K562 (cell line): ENCODE measurements at regions not wholly inside any gene's neighbourhood (a gene's known extent, or its start where the extent isn't known, plus 50 kb on each side); places are given as distances from the start of the nearest gene placed in this dataset.

Source experiments
- CBX3 ChIP-seq, 2 experiments: IDR thresholded peaks; 1 replicate in 1 of 2; 2 replicates in 1 of 2; pipeline ENCODE4 v1.6.1; 2012; ENCODE audit warnings: inconsistent platforms in 2 of 2, low read length in 2 of 2, borderline replicate concordance in 1 of 2, control low read depth in 1 of 2
- CC2D1A ChIP-seq: fragments of 450-650 bp; IDR thresholded peaks from 2 replicates; pipeline ENCODE4 v1.6.1; 2017; ENCODE audit warnings: mild to moderate bottlenecking
- DEAF1 ChIP-seq: fragments of 450-650 bp; formaldehyde crosslinking; IDR thresholded peaks from 2 replicates; pipeline ENCODE4 v1.4.0; 2020; ENCODE audit warnings: mild to moderate bottlenecking, moderate library complexity
- EP300 ChIP-seq: IDR thresholded peaks from 2 replicates; pipeline ENCODE4 v1.6.1; 2012; ENCODE audit warnings: low read length, improper control_type of control experiment
- ETV1 ChIP-seq: fragments of 450-650 bp; conservative IDR thresholded peaks from 2 replicates; pipeline ENCODE4 v1.6.1; 2016; ENCODE audit warnings: missing genetic modification characterization, control low read depth, low read depth, missing compliant biosample characterization
- FOS ChIP-seq: IDR thresholded peaks from 3 replicates; pipeline ENCODE4 v1.6.1; 2011; ENCODE audit not compliant: insufficient read length; ENCODE audit errors: extremely low read depth
- KLF1 ChIP-seq: fragments of 450-650 bp; IDR thresholded peaks from 2 replicates; pipeline ENCODE4 v1.6.1; 2016; ENCODE audit warnings: missing genetic modification characterization, missing compliant biosample characterization
- MYNN ChIP-seq, 2 experiments: sonication (generic); formaldehyde crosslinking in 1 of 2; IDR thresholded peaks; 2 replicates each; pipeline versions ENCODE4 v1.5.0 to v1.6.1; 2016 to 2020; ENCODE audit warnings: antibody characterized with exemption in 1 of 2, missing genetic modification reagents in 1 of 2
- NCOA4 ChIP-seq: fragments of 450-650 bp; IDR thresholded peaks from 2 replicates; pipeline ENCODE4 v1.6.1; 2018; ENCODE audit warnings: mild to moderate bottlenecking; ENCODE audit not compliant: partially characterized antibody
- PHF8 ChIP-seq: fragments of 200-600 bp; sonication (generic); IDR thresholded peaks from 2 replicates; pipeline ENCODE4 v1.6.1; 2012; ENCODE audit warnings: mixed run types, mild to moderate bottlenecking, inconsistent platforms, low read length, moderate library complexity, borderline replicate concordance
- RBM34 ChIP-seq: fragments of 200-400 bp; formaldehyde crosslinking; IDR thresholded peaks from 2 replicates; pipeline ENCODE4 v1.6.1; 2018; ENCODE audit warnings: low read length, borderline replicate concordance; ENCODE audit not compliant: insufficient read depth
- SP2 ChIP-seq: IDR thresholded peaks from 2 replicates; pipeline ENCODE4 v1.6.1; 2011; ENCODE audit warnings: mild to moderate bottlenecking, low read depth, low read length, moderate library complexity; ENCODE audit not compliant: poor library complexity, severe bottlenecking; ENCODE audit errors: extremely low read depth
- ZBTB2 ChIP-seq: fragments of 450-650 bp; IDR thresholded peaks from 2 replicates; pipeline ENCODE4 v1.6.1; 2016; ENCODE audit warnings: antibody characterized with exemption
- ZNF318 ChIP-seq, 2 experiments: fragments of 450-650 bp; IDR thresholded peaks; 2 replicates each; pipeline ENCODE4 v1.6.1; 2016; ENCODE audit warnings: mild to moderate bottlenecking in 2 of 2, borderline replicate concordance in 1 of 2, low read depth in 1 of 2, moderate library complexity in 1 of 2
- ZNF561 ChIP-seq: fragments of 450-650 bp; formaldehyde crosslinking; conservative IDR thresholded peaks from 2 replicates; pipeline ENCODE4 v1.4.0; 2020; ENCODE audit warnings: mild to moderate bottlenecking, moderate library complexity
- ZNF764 ChIP-seq: fragments of 250-450 bp; sonication (Bioruptor Pico); IDR thresholded peaks from 2 replicates; pipeline ENCODE4 v1.4.0; 2020; ENCODE audit warnings: low read depth, mild to moderate bottlenecking, moderate library complexity

GRCh38 chr2:171225302-171225980 is 64.7 kb upstream of the TLK1 start (continued):
- TF ChIP-seq ZNF764 (CRISPR knock-in tag): no peak
- no peak for TF ChIP-seq RBM34
- TF ChIP-seq EP300: peak; percentile 79
- peak in 1 of 2 experiments; percentile 52; a peak in 1 of 3 replicates for TF ChIP-seq CBX3 (IDR thresholded peaks at IDR 0.05; ENCODE audit: borderline replicate concordance in 1 of 2, low read length in 2 of 2)
- no peak for TF ChIP-seq ETV1
- TF ChIP-seq CC2D1A: no peak; the same call in 1 of the 2 replicates
- no peak for TF ChIP-seq SP2
- no peak for TF ChIP-seq ZBTB2
- TF ChIP-seq MYNN (IDR thresholded peaks at IDR 0.05): no peak
- TF ChIP-seq MYNN (CRISPR knock-in tag; IDR thresholded peaks at IDR 0.05): no peak
- TF ChIP-seq ZNF561 (CRISPR knock-in tag): no peak
- TF ChIP-seq PHF8: no peak
- no peak for TF ChIP-seq KLF1 (tag)
- peak; percentile 4; the same call in 1 of the 2 replicates for TF ChIP-seq DEAF1 (CRISPR knock-in tag)
- no peak for TF ChIP-seq NCOA4
- peak in 1 of 2 experiments; percentile 87; a peak in 2 of 4 replicates for TF ChIP-seq ZNF318 (IDR thresholded peaks at IDR 0.05; ENCODE audit: borderline replicate concordance in 1 of 2, low read depth in 1 of 2)
- TF ChIP-seq FOS: peak; percentile 54
